ENCODE measurements at regions not wholly inside any gene's neighbourhood (a gene's known extent, or its start where the extent isn't known, plus 50 kb on each side); places are given as distances from the start of the nearest gene placed in this dataset.

DNA sequence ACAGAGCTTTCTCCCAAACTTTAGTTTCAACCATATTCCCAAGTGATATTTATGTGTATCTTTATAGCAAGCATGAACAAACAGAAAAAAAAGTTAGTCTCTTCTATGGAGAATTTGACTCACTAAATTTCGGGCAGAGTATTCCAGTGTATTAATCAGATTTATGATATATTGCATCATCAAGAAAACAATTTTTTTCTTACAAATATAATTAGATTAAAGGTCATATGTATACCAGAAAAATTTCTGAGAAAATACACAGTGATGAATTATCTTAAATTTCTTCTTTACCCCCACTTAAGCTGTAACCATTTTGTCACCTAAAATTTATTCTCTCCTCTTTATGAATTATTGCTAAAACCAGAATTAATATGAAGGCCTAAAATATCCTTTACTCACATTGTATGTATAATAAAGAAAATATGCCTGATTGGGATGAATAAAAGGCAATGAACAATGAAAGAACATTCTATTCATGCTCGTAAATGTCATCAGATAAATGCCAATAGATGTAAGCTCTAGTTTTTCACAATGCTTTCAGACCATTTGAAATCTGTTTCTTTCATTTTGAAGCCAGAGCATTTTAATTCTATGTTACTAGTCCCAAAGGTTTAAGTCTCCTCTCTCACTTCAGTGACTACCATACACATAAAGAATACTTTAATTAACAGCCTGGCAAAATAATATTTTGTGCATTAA is 192.1 kb downstream of the HGF start:
- 100% methylated on average over 1 of the region's 2 CpGs for WGBS (ENCODE audit: insufficient coverage)
- Histone ChIP-seq H3K79me2 (ENCODE audit: control insufficient read depth, insufficient read depth, low read length) (no peaks in the 10 kb centered on the region), H3K9me3 (ENCODE audit: control extremely low read depth in 1 of 3, control insufficient read depth in 2 of 3, insufficient read depth in 1 of 3, low read length in 2 of 3) (no peaks in the 10 kb centered on the region), H3K27ac (ENCODE audit: low read length in 2 of 2) (no peak overlapping the region), H2AFZ (ENCODE audit: insufficient read depth, low read depth, low read length, poor library complexity, severe bottlenecking) (no peak overlapping the region), H3K4me3 (ENCODE audit: control extremely low read depth in 1 of 5, extremely low read depth in 1 of 5, insufficient read depth in 1 of 5, low read depth in 2 of 5, low read length in 4 of 5) (no peak overlapping the region), H4K20me1 (ENCODE audit: control insufficient read depth, insufficient read depth, low read length, poor library complexity, severe bottlenecking) (no peaks in the 10 kb centered on the region), H3K9ac (ENCODE audit: low read length) (no peak overlapping the region), H3K4me1 (ENCODE audit: control insufficient read depth in 2 of 2, insufficient read depth in 2 of 2, low read length in 2 of 2) (no peaks in the 10 kb centered on the region), H3K36me3 (replicated peaks in 1 of 2; ENCODE audit: control extremely low read depth in 1 of 2, control insufficient read depth in 1 of 2, extremely low read depth in 1 of 2, insufficient read depth in 2 of 2, low read length in 1 of 2) (no peaks in the 10 kb centered on the region), H3K4me2 (replicated peaks; ENCODE audit: low read depth, low read length, poor library complexity, severe bottlenecking) (no peak overlapping the region), H3K27me3 (replicated peaks in 1 of 4; ENCODE audit: control extremely low read depth in 1 of 4, control insufficient read depth in 3 of 4, insufficient read depth in 4 of 4, low read length in 3 of 4) (no peaks in the 10 kb centered on the region)
- H3K27me3 Mint-ChIP-seq = no peaks in the 10 kb centered on the region
- no peaks in the 10 kb centered on the region for H3K4me1 Mint-ChIP-seq
- CTCF ChIA-PET = no interaction called here
- ATAC-seq (ENCODE audit: low read depth) (no peak), DNase-seq (no peak)
- no peak overlapping the region for H3K4me3 Mint-ChIP-seq
- TF ChIP-seq CTCF (IDR thresholded peaks at IDR 0.05) = no peak
- TF ChIP-seq EZH2 (IDR thresholded peaks at IDR 0.05; ENCODE audit: borderline replicate concordance, insufficient read depth, low read depth, low read length, poor library complexity, severe bottlenecking) = no peak
- intact Hi-C loops (cut with micrococcal nuclease) = no loop called here
- POLR2A ChIA-PET = no interaction called here
- no peak overlapping the region for H3K27ac Mint-ChIP-seq
- no peaks in the 10 kb centered on the region for H3K9me3 Mint-ChIP-seq (ENCODE audit: insufficient read depth)

- H3K27ac Mint-ChIP-seq = no peak overlapping the region
- ChIA-PET POLR2A (no interaction called here), CTCF (interaction anchor here (0.6 kb wide), 1 partner anchor 1135 kb away, joined by 3 read pairs; no protein-coding TSS in a partner anchor)
- no peak for TF ChIP-seq CTCF (IDR thresholded peaks at IDR 0.05)
- no peak for TF ChIP-seq EZH2 (IDR thresholded peaks at IDR 0.05; ENCODE audit: borderline replicate concordance, insufficient read depth, low read depth, low read length, poor library complexity, severe bottlenecking)
- intact Hi-C loops (cut with micrococcal nuclease) = no loop called here
- no peaks in the 10 kb centered on the region for H3K27me3 Mint-ChIP-seq
- Histone ChIP-seq H4K20me1 (ENCODE audit: control insufficient read depth, insufficient read depth, low read length, poor library complexity, severe bottlenecking) (no peaks in the 10 kb centered on the region), H3K9ac (ENCODE audit: low read length) (no peak overlapping the region), H3K79me2 (ENCODE audit: control insufficient read depth, insufficient read depth, low read length) (no peaks in the 10 kb centered on the region), H3K9me3 (ENCODE audit: control extremely low read depth in 1 of 3, control insufficient read depth in 2 of 3, insufficient read depth in 1 of 3, low read length in 2 of 3) (no peaks in the 10 kb centered on the region), H3K4me3 (ENCODE audit: control extremely low read depth in 1 of 5, extremely low read depth in 1 of 5, insufficient read depth in 1 of 5, low read depth in 2 of 5, low read length in 4 of 5) (no peak overlapping the region), H3K27me3 (replicated peaks in 1 of 4; ENCODE audit: control extremely low read depth in 1 of 4, control insufficient read depth in 3 of 4, insufficient read depth in 4 of 4, low read length in 3 of 4) (no peaks in the 10 kb centered on the region), H3K36me3 (replicated peaks in 1 of 2; ENCODE audit: control extremely low read depth in 1 of 2, control insufficient read depth in 1 of 2, extremely low read depth in 1 of 2, insufficient read depth in 2 of 2, low read length in 1 of 2) (no peaks in the 10 kb centered on the region), H3K4me1 (ENCODE audit: control insufficient read depth in 2 of 2, insufficient read depth in 2 of 2, low read length in 2 of 2) (no peaks in the 10 kb centered on the region), H2AFZ (ENCODE audit: insufficient read depth, low read depth, low read length, poor library complexity, severe bottlenecking) (no peak overlapping the region), H3K4me2 (replicated peaks; ENCODE audit: low read depth, low read length, poor library complexity, severe bottlenecking) (no peak overlapping the region), H3K27ac (ENCODE audit: low read length in 2 of 2) (no peak overlapping the region)
- DNase-seq (no peak), ATAC-seq (ENCODE audit: low read depth) (no peak)
- WGBS (ENCODE audit: insufficient coverage) = 93% methylated on average over 3 of the region's 6 CpGs
- H3K4me1 Mint-ChIP-seq = no peaks in the 10 kb centered on the region
- no peaks in the 10 kb centered on the region for H3K9me3 Mint-ChIP-seq (ENCODE audit: insufficient read depth)
- H3K4me3 Mint-ChIP-seq = no peak overlapping the region
Observed at GRCh38 chr7:81574723-81575326, 195.0 kb downstream of the HGF start.

Measured in B cell (primary cell).